Testis (tissue), 2 donors: ENCODE measurements at regions not wholly inside any gene's neighbourhood (a gene's known extent, or its start where the extent isn't known, plus 50 kb on each side); places are given as distances from the start of the nearest gene placed in this dataset.

Experiments used
- CTCF ChIP-seq, 3 experiments: fragments of 450-650 bp in 2 of 3; fragments of 200-600 bp in 1 of 3; sonication (generic) in 1 of 3; IDR thresholded peaks; one replicate each; pipeline ENCODE4 v1.5.1; 2016 to 2019; ENCODE audit warnings: antibody characterized with exemption in 3 of 3, mild to moderate bottlenecking in 2 of 3, moderate library complexity in 1 of 3
- POLR2A ChIP-seq: fragments of 450-650 bp; IDR thresholded peaks from one replicate; pipeline ENCODE4 v1.6.1; 2017; ENCODE audit warnings: antibody characterized with exemption, mild to moderate bottlenecking, moderate library complexity

GRCh38 chr2:173734797-173735196 lies 230.4 kb downstream of the SP3 start:
- no peak for TF ChIP-seq CTCF (IDR thresholded peaks at IDR 0.05)
- TF ChIP-seq POLR2A, result no peak
